Heart right ventricle (tissue), 16 donors: ENCODE measurements at regions not wholly inside any gene's neighbourhood (a gene's known extent, or its start where the extent isn't known, plus 50 kb on each side); places are given as distances from the start of the nearest gene placed in this dataset.
A peak's percentile ranks its signal among the peaks of the same experiment; 100 is the strongest.

Experiments
- ATAC-seq, 8 donors: fragments of 200-7000 bp; cut with Tn5 transposase; one replicate each; pipeline ENCODE4 v1.9.1; 2020; ENCODE audit warnings: mild to moderate bottlenecking in 8 of 8, moderate library complexity in 8 of 8, moderate number of reproducible peaks in 1 of 8
- DNase-seq, 2 donors: peaks; one replicate each; pipeline ENCODE4 v3.0.0-alpha.2; 2020
- H3K27ac ChIP-seq, 10 donors: fragments of 200-600 bp; sonication (generic) in 2 of 10; one replicate each; pipeline versions ENCODE4 v1.5.0 to v1.8.0; 2020 to 2022; ENCODE audit warnings: mild to moderate bottlenecking in 3 of 10
- H3K27me3 ChIP-seq, 7 donors: fragments of 200-600 bp; one replicate each; pipeline ENCODE4 v1.8.0; 2021 to 2022; ENCODE audit warnings: mild to moderate bottlenecking in 2 of 7
- H3K36me3 ChIP-seq, 9 donors: fragments of 200-600 bp; sonication (generic) in 1 of 9; one replicate each; pipeline versions ENCODE4 v1.5.0 to v1.8.0; 2020 to 2022; ENCODE audit warnings: mild to moderate bottlenecking in 2 of 9
- H3K4me1 ChIP-seq, 9 donors: fragments of 200-600 bp; sonication (generic) in 1 of 9; one replicate each; pipeline versions ENCODE4 v1.5.0 to v1.8.0; 2020 to 2022; ENCODE audit warnings: mild to moderate bottlenecking in 4 of 9
- H3K4me3 ChIP-seq, 10 donors: fragments of 200-600 bp; sonication (generic) in 2 of 10; one replicate each; pipeline versions ENCODE4 v1.5.0 to v1.8.0; 2020 to 2022; ENCODE audit warnings: mild to moderate bottlenecking in 7 of 10, moderate library complexity in 2 of 10
- H3K9me3 ChIP-seq, 11 donors: fragments of 200-600 bp in 10 of 11; sonication (generic) in 2 of 11; one replicate each; pipeline versions ENCODE4 v1.5.0 to v1.8.0; 2013 to 2022; ENCODE audit warnings: mild to moderate bottlenecking in 2 of 11, control low read depth in 1 of 11, moderate library complexity in 1 of 11
- WGBS, 2 donors: extraction: QIAGEN DNeasy Blood & Tissue Kit; methylation state at CpG; one replicate each; pipeline ENCODE4 v1.1.7; 2013; ENCODE audit warnings: inconsistent platforms in 1 of 2; 5-methylcytosine and 5-hydroxymethylcytosine counted together
- intact Hi-C, 10 donors: fragments of 100-400 bp; cut with DNase I; formaldehyde crosslinking; loops; one replicate each; pipeline versions ENCODE4 v1.11.1 to v1.14.2; 2022
- TF ChIP-seq, protein P1 (sequence below), 9 donors: fragments of 200-600 bp; sonication (generic) in 2 of 9; IDR thresholded peaks; one replicate each; pipeline versions ENCODE4 v1.5.0 to v1.8.0; 2021 to 2022; ENCODE audit warnings: antibody characterized with exemption in 9 of 9, mild to moderate bottlenecking in 5 of 9, moderate library complexity in 1 of 9
- donor health status: Arrhythmogenic right ventricular cardiomyopathy.
- donor health status: ischemic (EF 13 %, LVEDD 7.1; RV severe dilation, severe dysfunction).
- donor health status: healthy with polysubstance abuse.
- donor health status: DM: no; HTN: yes; CAD: no.
- donor health status: DM: no; HTN: no; CAD: no.
- donor health status: ischemic (EF 25% LVEDD 6.9; RV normal size, moderate dysfunction).
- donor health status: ischemic (EF 25% LVEDD 5.7; RV mildly dilated, moderate dysfunction).
- donor health status: healthy.
- donor health status: DM: yes; HTN: yes; CAD: no.
- donor health status: Ischemic cardiomyopathy.
- donor health status: ischemic (EF 35%, LVEDD 5.7; RV mildly dilated, moderate dysfunction).
- donor health status: nonischemic (EF 11% LVEDD 7.7; RV severe dilation, severe dysfunction).
- donor health status: DM: yes; HTN: yes; CAD: no.
- donor health status: PGD.
- donor health status: ischemic (EF 29% LVEDD 5.4; RV normal size, mild dysfunction).
- donor health status: nonischemic (EF 23%, LVEDD 6.1; RV moderate dilation, normal function).

DNA sequence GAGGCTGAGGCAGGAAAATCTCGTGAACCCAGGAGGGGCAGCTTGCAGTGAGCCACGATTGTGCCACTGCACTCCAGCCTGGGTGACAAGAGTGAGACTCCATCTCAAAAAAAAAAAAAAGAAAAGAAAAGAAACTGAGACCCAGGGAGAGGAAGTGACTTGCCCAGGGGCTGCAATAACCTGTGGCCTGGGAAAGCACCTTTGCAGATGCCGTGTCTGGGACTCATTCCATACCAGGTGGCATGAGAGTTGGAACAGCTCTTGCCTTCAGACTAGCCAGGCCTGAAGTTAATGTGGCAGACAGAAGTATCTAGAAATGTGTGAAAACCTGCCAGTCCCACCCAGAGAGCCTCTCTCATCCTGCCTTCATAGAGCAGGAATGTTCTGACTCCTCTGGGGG is 65.4 kb downstream of the PHETA1 start:
- 84 to 92% methylated on average over 3 of the region's 3 CpGs for WGBS, 2 donors
- no peak for DNase-seq
- no peak overlapping the region for H3K4me3 ChIP-seq
- TF ChIP-seq, protein P1, sequence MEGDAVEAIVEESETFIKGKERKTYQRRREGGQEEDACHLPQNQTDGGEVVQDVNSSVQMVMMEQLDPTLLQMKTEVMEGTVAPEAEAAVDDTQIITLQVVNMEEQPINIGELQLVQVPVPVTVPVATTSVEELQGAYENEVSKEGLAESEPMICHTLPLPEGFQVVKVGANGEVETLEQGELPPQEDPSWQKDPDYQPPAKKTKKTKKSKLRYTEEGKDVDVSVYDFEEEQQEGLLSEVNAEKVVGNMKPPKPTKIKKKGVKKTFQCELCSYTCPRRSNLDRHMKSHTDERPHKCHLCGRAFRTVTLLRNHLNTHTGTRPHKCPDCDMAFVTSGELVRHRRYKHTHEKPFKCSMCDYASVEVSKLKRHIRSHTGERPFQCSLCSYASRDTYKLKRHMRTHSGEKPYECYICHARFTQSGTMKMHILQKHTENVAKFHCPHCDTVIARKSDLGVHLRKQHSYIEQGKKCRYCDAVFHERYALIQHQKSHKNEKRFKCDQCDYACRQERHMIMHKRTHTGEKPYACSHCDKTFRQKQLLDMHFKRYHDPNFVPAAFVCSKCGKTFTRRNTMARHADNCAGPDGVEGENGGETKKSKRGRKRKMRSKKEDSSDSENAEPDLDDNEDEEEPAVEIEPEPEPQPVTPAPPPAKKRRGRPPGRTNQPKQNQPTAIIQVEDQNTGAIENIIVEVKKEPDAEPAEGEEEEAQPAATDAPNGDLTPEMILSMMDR (IDR thresholded peaks at IDR 0.05) = no peak
- peaks cover 0 to 43% (median 22%) of the 10 kb centered on the region in 11 donors for H3K9me3 ChIP-seq
- no peak for ATAC-seq
- no peaks in the 10 kb centered on the region for H3K36me3 ChIP-seq
- H3K27me3 ChIP-seq = no peaks in the 10 kb centered on the region
- no peaks in the 10 kb centered on the region for H3K4me1 ChIP-seq
- no peak overlapping the region for H3K27ac ChIP-seq
- intact Hi-C loops = loop anchor here in 2 of 10 donors (5.0 to 10.0 kb wide), 2 partner anchors 369 to 411 kb away; no protein-coding TSS in a partner anchor

DNA sequence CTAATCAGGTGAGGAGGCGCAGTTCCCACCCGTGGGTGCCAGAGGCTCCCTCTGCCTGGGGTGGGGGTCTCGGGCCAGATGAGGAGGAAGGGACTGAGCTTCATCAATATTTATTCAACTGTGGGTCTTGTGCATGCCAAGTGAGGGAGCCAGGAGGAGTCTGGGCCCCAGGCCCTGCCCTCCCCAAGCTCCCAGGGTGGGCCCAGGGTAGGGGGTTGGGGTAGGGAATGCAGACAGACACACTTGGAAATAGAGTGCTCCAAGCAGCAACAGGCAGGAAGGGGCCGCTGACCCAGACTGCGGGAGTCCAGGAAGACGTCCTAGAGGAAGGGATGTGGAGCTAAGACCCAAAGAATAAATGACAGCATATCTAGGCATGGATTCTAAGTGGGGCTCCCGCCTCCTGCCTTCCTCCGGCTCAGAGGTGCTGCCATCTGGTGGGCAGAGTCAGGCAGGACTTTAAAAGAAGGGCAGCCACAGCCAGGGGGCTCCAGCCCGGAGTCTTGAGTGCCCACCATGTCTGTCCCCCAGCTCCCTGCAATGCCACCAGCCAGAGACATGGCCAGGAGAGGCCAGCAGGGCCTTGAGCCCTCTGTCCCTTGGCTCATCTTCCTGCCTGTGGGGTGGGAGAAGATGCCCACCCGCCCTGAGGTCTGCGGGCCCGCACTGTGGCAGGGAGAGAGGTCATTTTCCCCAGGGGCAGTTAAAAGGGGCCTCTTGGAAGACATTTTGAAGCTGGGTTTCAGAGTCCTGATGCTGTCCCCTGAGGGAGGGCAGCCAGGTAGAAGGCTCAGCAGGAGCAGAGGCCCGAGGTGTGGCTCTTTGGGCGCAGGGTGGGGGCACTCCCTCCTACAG is 70.1 kb downstream of the PHETA1 start:
- intact Hi-C loops = loop anchor here (1.0 to 10.0 kb wide), 9 partner anchors 272 to 404 kb away; no protein-coding TSS in a partner anchor
- DNase-seq = peak; percentile 23 to 35
- WGBS, 2 donors = 54 to 55% methylated on average over 14 of the region's 14 CpGs
- Histone ChIP-seq H3K9me3 (peaks cover 0 to 6% (median 4%) of the 10 kb centered on the region in 11 donors), H3K4me3 (no peak overlapping the region), H3K27me3 (peaks cover 0 to 5% (median 0%) of the 10 kb centered on the region in 7 donors), H3K36me3 (no peaks in the 10 kb centered on the region), H3K4me1 (no peaks in the 10 kb centered on the region), H3K27ac (no peak overlapping the region)
- ATAC-seq = peak; percentile 45 to 84 (median 68)
- TF ChIP-seq, protein P1 (IDR thresholded peaks at IDR 0.05) = peak; percentile 62 to 91 (median 80)

DNA sequence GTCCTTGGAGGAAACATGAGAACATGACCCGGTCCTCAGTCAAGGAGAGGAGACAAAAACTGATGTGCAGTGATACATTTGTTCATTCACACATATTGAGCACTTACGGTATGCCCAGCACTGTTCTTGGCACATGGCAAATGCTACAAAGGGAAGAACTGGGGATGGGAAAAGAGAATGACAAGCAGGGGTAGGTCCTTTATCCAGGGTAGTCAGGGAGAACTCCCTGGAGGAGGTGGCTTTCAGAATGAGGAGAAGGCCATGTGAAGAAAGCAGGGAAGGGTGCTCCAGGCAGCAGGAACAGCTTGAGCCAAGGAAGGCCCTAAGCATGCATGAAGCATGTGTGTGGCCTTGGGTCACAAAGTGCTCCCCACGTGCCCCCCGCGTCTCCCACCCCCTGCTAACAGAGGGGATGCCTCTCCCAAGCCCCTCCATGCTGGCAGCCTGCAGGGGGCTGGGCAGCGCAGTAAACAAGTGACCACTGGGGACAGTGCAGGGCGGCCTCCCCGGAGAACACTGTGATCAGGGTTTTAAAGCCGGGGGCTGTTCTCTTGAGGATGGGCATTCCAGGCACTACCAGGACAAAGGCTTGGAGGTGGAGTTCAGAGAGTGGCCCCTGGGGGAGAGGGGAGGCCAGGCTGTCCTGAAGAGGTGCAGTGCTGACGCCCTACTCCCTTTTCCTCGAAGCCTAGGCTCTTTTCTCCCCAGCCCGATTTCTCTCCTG is 71.0 kb downstream of the PHETA1 start:
- peak in 1 of 8 donors; percentile 25 for ATAC-seq
- WGBS, 2 donors = 78 to 81% methylated on average over 12 of the region's 12 CpGs
- no peaks in the 10 kb centered on the region for H3K9me3 ChIP-seq

More for the DNA sequence above, 71.0 kb downstream of the PHETA1 start:
- DNase-seq = no peak
- intact Hi-C loops = loop anchor here (1.0 to 10.0 kb wide), 9 partner anchors 271 to 403 kb away; no protein-coding TSS in a partner anchor
- no peaks in the 10 kb centered on the region for H3K36me3 ChIP-seq
- H3K4me3 ChIP-seq = no peak overlapping the region
- TF ChIP-seq, protein P1 (IDR thresholded peaks at IDR 0.05) = no peak
- no peaks in the 10 kb centered on the region for H3K4me1 ChIP-seq
- peaks cover 0 to 5% (median 0%) of the 10 kb centered on the region in 7 donors for H3K27me3 ChIP-seq
- no peak overlapping the region for H3K27ac ChIP-seq
